HEK293 (cell line): ENCODE measurements at regions not wholly inside any gene's neighbourhood (a gene's known extent, or its start where the extent isn't known, plus 50 kb on each side); places are given as distances from the start of the nearest gene placed in this dataset.

ENCODE experiments used
- CTCF ChIA-PET: fragments of 350-600 bp; formaldehyde crosslinking; extraction: SDS; loops from one replicate; lab custom pipeline; 2021; ENCODE audit warnings: antibody characterized with exemption; lab: Yijun Ruan, JAX
- POLR2A ChIA-PET: fragments of 300-600 bp; formaldehyde crosslinking; extraction: SDS; loops from one replicate; lab custom pipeline; 2020; ENCODE audit warnings: antibody characterized with exemption, inconsistent platforms; lab: Yijun Ruan, JAX
- H3K27ac ChIP-seq: fragments of 200-500 bp; sonication (Bioruptor generic); 2 replicates; pipeline ENCODE4 v1.5.1; 2014; ENCODE audit warnings: low read depth, low read length, control low read depth, inconsistent platforms; ENCODE audit errors: extremely low read depth
- H3K36me3 ChIP-seq, 2 experiments: fragments of 200-500 bp in 1 of 2; sonication (Bioruptor generic) in 1 of 2; 1 replicate in 1 of 2; 2 replicates in 1 of 2; pipeline ENCODE4 v1.5.1; 2014 to 2017; ENCODE audit warnings: inconsistent platforms in 2 of 2, low read length in 2 of 2; ENCODE audit not compliant: control insufficient read depth in 2 of 2, insufficient read depth in 1 of 2
- H3K4me1 ChIP-seq: fragments of 200-500 bp; sonication (Bioruptor generic); 2 replicates; pipeline ENCODE4 v1.5.1; 2014; ENCODE audit warnings: mild to moderate bottlenecking, low read length, inconsistent platforms; ENCODE audit not compliant: control insufficient read depth, insufficient read depth
- H3K4me3 ChIP-seq: 2 replicates; pipeline ENCODE4 v1.5.1; 2011; ENCODE audit warnings: low read depth, mild to moderate bottlenecking, control low read depth, low read length, moderate library complexity
- H3K9me3 ChIP-seq: fragments of 200-500 bp; sonication (Bioruptor generic); 2 replicates; pipeline ENCODE4 v1.5.1; 2014; ENCODE audit warnings: low read depth, low read length, inconsistent platforms; ENCODE audit not compliant: control insufficient read depth, insufficient read depth
- GFI1B ChIP-seq: fragments of 450-650 bp; formaldehyde crosslinking; IDR thresholded peaks from 2 replicates; pipeline ENCODE4 v1.5.1; 2016; ENCODE audit warnings: missing biosample characterization, missing genetic modification characterization
- MZF1 ChIP-seq: fragments of 450-650 bp; formaldehyde crosslinking; IDR thresholded peaks from 2 replicates; pipeline ENCODE4 v1.5.1; 2017; ENCODE audit warnings: missing biosample characterization, missing genetic modification characterization, borderline replicate concordance
- OSR2 ChIP-seq: fragments of 450-650 bp; formaldehyde crosslinking; IDR thresholded peaks from 2 replicates; pipeline ENCODE4 v1.5.1; 2016; ENCODE audit warnings: missing biosample characterization, missing genetic modification characterization
- PRDM1 ChIP-seq: fragments of 450-650 bp; formaldehyde crosslinking; IDR thresholded peaks from 2 replicates; pipeline ENCODE4; 2016; ENCODE audit warnings: missing biosample characterization, missing genetic modification characterization
- SP2 ChIP-seq: fragments of 450-650 bp; formaldehyde crosslinking; IDR thresholded peaks from 2 replicates; pipeline ENCODE4 v1.5.1; 2016; ENCODE audit warnings: missing biosample characterization, missing genetic modification characterization
- WT1 ChIP-seq: fragments of 450-650 bp; formaldehyde crosslinking; IDR thresholded peaks from 2 replicates; pipeline ENCODE4 v1.5.1; 2016; ENCODE audit warnings: missing biosample characterization, missing genetic modification characterization
- ZBTB44 ChIP-seq: fragments of 450-650 bp; IDR thresholded peaks from 2 replicates; pipeline ENCODE4 v1.5.1; 2018; ENCODE audit warnings: missing biosample characterization, mild to moderate bottlenecking, missing genetic modification characterization
- ZBTB48 ChIP-seq: fragments of 450-650 bp; formaldehyde crosslinking; IDR thresholded peaks from 2 replicates; pipeline ENCODE4 v1.5.1; 2016; ENCODE audit warnings: missing biosample characterization, missing genetic modification characterization
- ZNF112 ChIP-seq: fragments of 450-650 bp; formaldehyde crosslinking; IDR thresholded peaks from 2 replicates; pipeline ENCODE4 v1.5.0; 2017; ENCODE audit warnings: missing biosample characterization, missing genetic modification characterization
- ZNF132 ChIP-seq: fragments of 450-650 bp; formaldehyde crosslinking; IDR thresholded peaks from 2 replicates; pipeline ENCODE4 v1.5.1; 2017; ENCODE audit warnings: missing biosample characterization, missing genetic modification characterization, borderline replicate concordance
- ZNF140 ChIP-seq: fragments of 450-650 bp; formaldehyde crosslinking; IDR thresholded peaks from 2 replicates; pipeline ENCODE4 v1.5.1; 2016; ENCODE audit warnings: missing biosample characterization, missing genetic modification characterization
- ZNF311 ChIP-seq: fragments of 450-650 bp; formaldehyde crosslinking; IDR thresholded peaks from 2 replicates; pipeline ENCODE4 v1.5.1; 2017; ENCODE audit warnings: missing biosample characterization, missing genetic modification characterization, borderline replicate concordance
- ZNF362 ChIP-seq: fragments of 450-650 bp; formaldehyde crosslinking; IDR thresholded peaks from 2 replicates; pipeline ENCODE4 v1.5.1; 2016; ENCODE audit warnings: missing biosample characterization, missing genetic modification characterization
- ZNF549 ChIP-seq: fragments of 450-650 bp; IDR thresholded peaks from 2 replicates; pipeline ENCODE4 v1.5.1; 2018; ENCODE audit warnings: missing biosample characterization, missing genetic modification characterization, mild to moderate bottlenecking, inconsistent platforms, moderate library complexity
- ZNF747 ChIP-seq: fragments of 450-650 bp; formaldehyde crosslinking; IDR thresholded peaks from 2 replicates; pipeline ENCODE4 v1.5.1; 2016; ENCODE audit warnings: missing biosample characterization, missing genetic modification characterization
- ZNF76 ChIP-seq: fragments of 450-650 bp; formaldehyde crosslinking; IDR thresholded peaks from 2 replicates; pipeline ENCODE4; 2016; ENCODE audit warnings: low read depth, missing biosample characterization, missing genetic modification characterization, borderline replicate concordance
- ZXDB ChIP-seq: fragments of 450-650 bp; formaldehyde crosslinking; IDR thresholded peaks from 2 replicates; pipeline ENCODE4 v1.5.1; 2016; ENCODE audit warnings: missing biosample characterization, missing genetic modification characterization
- TF ChIP-seq, protein P1 (sequence below): fragments of 450-650 bp; formaldehyde crosslinking; IDR thresholded peaks from 2 replicates; pipeline ENCODE4 v1.5.1; 2016; ENCODE audit warnings: missing biosample characterization, missing genetic modification characterization

DNA sequence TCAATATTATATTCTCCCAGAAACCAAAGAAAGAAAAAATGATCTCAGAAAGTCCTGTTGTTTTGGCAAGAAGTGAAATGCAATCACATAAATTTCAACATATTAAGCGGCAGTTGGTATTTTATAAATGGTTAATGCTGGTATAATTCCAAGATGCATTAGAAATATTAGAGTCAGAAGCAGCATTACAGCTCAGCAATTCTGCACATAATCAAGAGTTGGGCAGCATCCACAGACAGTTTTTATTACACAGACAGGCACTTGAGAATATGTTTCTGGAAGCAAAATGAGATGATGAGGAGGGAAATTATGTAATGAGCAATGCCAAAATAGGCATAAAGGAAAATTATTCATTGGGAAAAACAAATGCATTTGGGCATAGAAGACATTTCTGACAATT is 148.1 kb downstream of the KCNJ2 start:
- Histone ChIP-seq H3K27ac (no peak overlapping the region), H3K36me3 (no peaks in the 10 kb centered on the region), H3K4me3 (no peak overlapping the region), H3K4me1 (peaks cover 4% of the 10 kb centered on the region; the same call in 1 of the 2 replicates), H3K9me3 (no peaks in the 10 kb centered on the region)
- ChIA-PET POLR2A (no interaction called here), CTCF (no interaction called here)
- TF ChIP-seq ZNF362 (tag by site-specific recombination) (no peak), MZF1 (tag by site-specific recombination) (no peak), ZNF549 (tag by site-specific recombination) (peak; percentile 88), WT1 (no peak), GFI1B (tag by site-specific recombination) (no peak), ZNF140 (no peak)

GRCh38 chr17:70318051-70318450 is 148.7 kb downstream of the KCNJ2 start:
- no peak overlapping the region for H3K4me3 ChIP-seq
- H3K4me1 ChIP-seq: peaks cover 4% of the 10 kb centered on the region; the same call in 1 of the 2 replicates
- POLR2A ChIA-PET: no interaction called here
- CTCF ChIA-PET: interaction anchor here (0.7 kb wide), 1 partner anchor 23 kb away, joined by 3 read pairs; no protein-coding TSS in a partner anchor
- no peaks in the 10 kb centered on the region for H3K36me3 ChIP-seq
- TF ChIP-seq ZNF76 (tag by site-specific recombination) (no peak), ZNF132 (tag by site-specific recombination) (no peak), SP2 (tag by site-specific recombination) (no peak), ZNF112 (tag by site-specific recombination) (no peak), ZBTB44 (no peak), PRDM1 (no peak), ZBTB48 (no peak), ZNF311 (tag by site-specific recombination) (no peak)
- TF ChIP-seq, protein P1, sequence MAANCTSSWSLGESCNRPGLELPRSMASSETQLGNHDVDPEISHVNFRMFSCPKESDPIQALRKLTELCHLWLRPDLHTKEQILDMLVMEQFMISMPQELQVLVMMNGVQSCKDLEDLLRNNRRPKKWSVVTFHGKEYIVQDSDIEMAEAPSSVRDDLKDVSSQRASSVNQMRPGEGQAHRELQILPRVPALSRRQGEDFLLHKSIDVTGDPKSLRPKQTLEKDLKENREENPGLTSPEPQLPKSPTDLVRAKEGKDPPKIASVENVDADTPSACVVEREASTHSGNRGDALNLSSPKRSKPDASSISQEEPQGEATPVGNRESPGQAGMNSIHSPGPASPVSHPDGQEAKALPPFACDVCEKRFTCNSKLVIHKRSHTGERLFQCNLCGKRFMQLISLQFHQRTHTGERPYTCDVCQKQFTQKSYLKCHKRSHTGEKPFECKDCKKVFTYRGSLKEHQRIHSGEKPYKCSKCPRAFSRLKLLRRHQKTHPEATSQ (tag by site-specific recombination): no peak
- no peak overlapping the region for H3K27ac ChIP-seq
- no peaks in the 10 kb centered on the region for H3K9me3 ChIP-seq

- Histone ChIP-seq H3K36me3 (no peaks in the 10 kb centered on the region), H3K9me3 (no peaks in the 10 kb centered on the region), H3K4me1 (peaks cover 4% of the 10 kb centered on the region; the same call in 1 of the 2 replicates), H3K4me3 (no peak overlapping the region), H3K27ac (no peak overlapping the region)
- TF ChIP-seq ZBTB44 (peak; percentile 79), OSR2 (peak; percentile 64), ZNF747 (no peak), ZXDB (tag by site-specific recombination) (0 out of 2 replicates have a peak, but pooled peaks have one; percentile 18)
- CTCF ChIA-PET: interaction anchor here (0.8 kb wide), 1 partner anchor 232 kb away, joined by 5 read pairs; no protein-coding TSS in a partner anchor
- POLR2A ChIA-PET: no interaction called here
These were observed 150.2 kb downstream of the KCNJ2 start for GRCh38 chr17:70319516-70319915.
